ENCODE measurements at regions not wholly inside any gene's neighbourhood (a gene's known extent, or its start where the extent isn't known, plus 50 kb on each side); places are given as distances from the start of the nearest gene placed in this dataset.

GRCh38 chr12:34298176-34298970 is 276.1 kb downstream of the ALG10 start:
- no peak overlapping the region for H3K4me3 ChIP-seq
- H3K27ac ChIP-seq, result no peak overlapping the region
- 68 to 79% (median 75%) methylated on average over 28 of the region's 28 CpGs for WGBS, 3 donors
- H3K36me3 ChIP-seq, result no peaks in the 10 kb centered on the region
- H3K9me3 ChIP-seq, result peaks cover 0 to 3% of the 10 kb centered on the region in 2 donors
- DNase-seq, result no peak
- no peaks in the 10 kb centered on the region for H3K4me1 ChIP-seq (ENCODE audit: insufficient read depth)
- intact Hi-C loops (cut with DNase I), result no loop called here
- TF ChIP-seq CTCF (IDR thresholded peaks at IDR 0.05) (no peak), EP300 (IDR thresholded peaks at IDR 0.05) (no peak), POLR2A (IDR thresholded peaks at IDR 0.05) (no peak)
- no peaks in the 10 kb centered on the region for H3K27me3 ChIP-seq

GRCh38 chr12:34298971-34299801 is 276.9 kb downstream of the ALG10 start:
- H3K27me3 ChIP-seq, result no peaks in the 10 kb centered on the region
- H3K9me3 ChIP-seq, result peaks cover 0 to 3% of the 10 kb centered on the region in 2 donors
- no peak overlapping the region for H3K4me3 ChIP-seq
- H3K27ac ChIP-seq, result no peak overlapping the region
- H3K36me3 ChIP-seq, result no peaks in the 10 kb centered on the region
- WGBS, 3 donors, result 72 to 78% (median 77%) methylated on average over 35 of the region's 35 CpGs
- no peak for DNase-seq
- TF ChIP-seq POLR2A (IDR thresholded peaks at IDR 0.05), result no peak
- intact Hi-C loops (cut with DNase I), result no loop called here
- no peaks in the 10 kb centered on the region for H3K4me1 ChIP-seq (ENCODE audit: insufficient read depth)

GRCh38 chr12:34299802-34300193 is 277.5 kb downstream of the ALG10 start:
- intact Hi-C loops (cut with DNase I), result no loop called here
- WGBS, 3 donors, result 67 to 72% (median 71%) methylated on average over 16 of the region's 16 CpGs
- no peaks in the 10 kb centered on the region for H3K36me3 ChIP-seq
- TF ChIP-seq POLR2A (IDR thresholded peaks at IDR 0.05) (no peak), EP300 (IDR thresholded peaks at IDR 0.05) (no peak), CTCF (IDR thresholded peaks at IDR 0.05) (no peak)
- H3K9me3 ChIP-seq, result peaks cover 0 to 3% of the 10 kb centered on the region in 2 donors
- no peaks in the 10 kb centered on the region for H3K4me1 ChIP-seq (ENCODE audit: insufficient read depth)
- H3K4me3 ChIP-seq, result no peak overlapping the region
- H3K27me3 ChIP-seq, result no peaks in the 10 kb centered on the region
- DNase-seq, result no peak
- no peak overlapping the region for H3K27ac ChIP-seq

GRCh38 chr12:34300376-34301250 is 278.3 kb downstream of the ALG10 start:
- DNase-seq, result no peak
- WGBS, 3 donors, result 82 to 85% (median 84%) methylated on average over 34 of the region's 34 CpGs
- Histone ChIP-seq H3K9me3 (peaks cover 0 to 3% of the 10 kb centered on the region in 2 donors), H3K4me1 (ENCODE audit: insufficient read depth) (no peaks in the 10 kb centered on the region), H3K36me3 (no peaks in the 10 kb centered on the region), H3K27ac (no peak overlapping the region), H3K4me3 (no peak overlapping the region), H3K27me3 (no peaks in the 10 kb centered on the region)
- TF ChIP-seq CTCF (IDR thresholded peaks at IDR 0.05) (no peak), EP300 (IDR thresholded peaks at IDR 0.05) (no peak), POLR2A (IDR thresholded peaks at IDR 0.05) (no peak)
- intact Hi-C loops (cut with DNase I), result no loop called here
